SK-N-DZ (cell line): ENCODE measurements at regions not wholly inside any gene's neighbourhood (a gene's known extent, or its start where the extent isn't known, plus 50 kb on each side); places are given as distances from the start of the nearest gene placed in this dataset.
A peak's percentile ranks its signal among the peaks of the same experiment; 100 is the strongest.
"Not testable (repeated sequence)": the region's sequence is repeated elsewhere in the genome, so short reads cannot be mapped to it uniquely, and the experiment has no call there.

Experiments used
- DNase-seq: peaks from one replicate; pipeline ENCODE4 v3.0.0-alpha.2; 2015; ENCODE audit warnings: low spot score

DNA sequence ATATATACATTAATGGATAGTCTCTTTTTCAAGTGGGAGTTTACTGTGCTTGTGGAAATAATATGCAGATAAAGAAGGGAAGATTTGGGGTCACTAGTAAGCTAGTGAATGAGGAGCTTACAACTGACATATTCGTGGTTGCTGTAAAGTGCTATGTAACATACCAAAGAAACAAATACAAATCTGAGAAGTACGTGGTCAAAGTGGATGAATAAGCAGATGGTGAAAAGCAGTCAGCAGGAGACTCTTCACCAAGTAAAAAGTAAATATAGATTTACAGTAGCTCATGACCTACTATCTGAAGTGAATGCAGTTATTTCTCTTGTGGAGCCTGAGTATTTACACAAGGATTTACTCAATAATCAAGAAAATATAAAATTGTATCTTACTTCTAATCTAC is 136.6 kb upstream of the ELAC2 start:
- DNase-seq, result no peak

DNA sequence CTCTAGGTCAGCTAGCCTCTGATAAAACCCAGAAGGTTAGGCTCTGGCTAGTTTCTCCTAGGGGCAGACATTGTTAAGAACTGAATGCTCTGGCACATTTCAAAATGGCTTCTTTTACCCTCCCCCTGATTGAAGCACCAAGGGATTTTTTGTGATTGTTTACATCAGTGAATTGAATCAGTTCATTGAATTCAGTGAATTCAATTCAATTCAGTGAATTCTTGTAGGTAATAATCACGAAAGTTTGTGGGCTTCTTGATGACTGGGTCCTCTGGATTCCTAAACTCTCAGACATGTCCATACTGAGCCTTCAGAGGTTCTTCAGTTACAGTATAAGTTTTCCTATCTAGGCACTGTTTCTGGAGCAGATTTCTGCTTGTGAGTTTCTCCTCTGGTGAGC is 135.2 kb upstream of the ELAC2 start:
- DNase-seq, result no peak

DNA sequence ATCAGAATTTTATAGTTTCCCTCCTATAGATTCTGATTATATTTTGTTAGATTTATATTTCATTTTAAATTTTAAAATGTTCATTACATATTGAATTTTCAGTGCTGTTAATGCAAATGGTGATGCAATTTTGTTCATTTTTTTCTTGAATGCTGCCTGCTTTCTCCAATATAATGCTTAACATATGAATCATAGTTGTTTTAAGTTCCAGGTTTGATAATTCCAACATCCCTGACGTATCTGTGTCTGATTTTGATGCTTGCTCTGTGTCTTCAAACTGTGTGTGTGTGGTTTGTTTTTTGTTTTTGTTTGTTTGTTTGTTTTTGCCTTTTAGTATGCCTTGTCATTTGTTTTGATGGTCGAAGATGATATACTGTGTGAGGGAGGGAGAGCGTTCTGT is 134.7 kb upstream of the ELAC2 start:
- DNase-seq, result no peak

DNA sequence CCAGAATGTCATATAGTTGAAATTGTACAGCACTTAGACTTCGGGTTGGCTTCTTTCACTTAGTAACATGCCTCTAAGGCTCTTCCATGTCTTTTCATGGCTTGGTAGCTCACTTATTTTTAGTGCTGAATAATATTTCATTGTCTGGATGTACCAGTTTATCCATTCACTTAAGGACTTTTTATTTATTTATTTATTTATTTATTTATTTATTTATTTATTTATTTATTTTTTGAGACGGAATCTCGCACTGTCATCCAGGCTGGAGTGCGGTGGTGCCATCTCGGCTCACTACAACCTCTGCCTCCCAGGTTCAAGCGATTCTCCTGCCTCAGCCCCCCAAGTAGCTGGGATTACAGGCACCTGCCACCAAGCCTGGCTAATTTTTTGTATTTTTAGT is 132.9 kb upstream of the ELAC2 start:
- DNase-seq, result not testable (repeated sequence)

DNA sequence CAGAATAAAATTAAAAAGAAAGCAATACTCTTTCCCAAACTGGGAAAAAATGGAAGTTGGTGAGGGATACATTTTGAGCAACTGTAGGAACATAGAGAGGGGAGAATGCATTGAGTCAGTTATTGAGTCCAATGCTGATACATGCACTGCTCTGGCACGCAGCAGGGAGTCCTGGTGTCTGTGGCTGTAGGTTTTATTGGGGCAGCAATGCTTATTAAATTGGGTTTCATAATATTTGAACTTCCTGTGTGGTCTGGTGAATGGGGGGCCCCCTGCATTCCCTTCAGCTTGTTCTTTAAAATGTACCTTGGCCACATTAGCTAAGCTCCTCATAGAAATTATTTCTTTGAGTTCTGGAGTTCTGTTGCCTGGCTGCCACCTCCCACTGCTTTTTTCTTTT is 125.2 kb upstream of the ELAC2 start:
- no peak for DNase-seq

DNA sequence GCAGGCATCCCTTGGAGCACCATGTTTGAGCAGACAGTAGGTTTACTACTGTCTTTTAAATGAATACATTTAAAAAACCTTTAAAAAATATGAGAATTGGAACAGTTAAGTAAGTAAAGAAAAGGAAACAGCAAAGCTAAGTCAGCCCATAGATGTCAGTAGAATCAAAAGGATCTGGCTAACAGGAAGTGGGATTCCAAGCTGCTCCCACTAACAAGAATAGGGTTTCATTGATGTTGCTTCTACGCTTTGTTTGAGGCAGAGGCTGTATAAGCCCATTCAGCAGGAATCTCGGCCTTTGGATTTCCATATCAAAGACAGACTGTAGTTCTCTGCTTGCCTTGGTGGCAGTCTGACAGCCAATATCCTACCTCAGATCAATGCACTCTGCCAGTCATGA is 122.9 kb upstream of the ELAC2 start:
- no peak for DNase-seq

DNA sequence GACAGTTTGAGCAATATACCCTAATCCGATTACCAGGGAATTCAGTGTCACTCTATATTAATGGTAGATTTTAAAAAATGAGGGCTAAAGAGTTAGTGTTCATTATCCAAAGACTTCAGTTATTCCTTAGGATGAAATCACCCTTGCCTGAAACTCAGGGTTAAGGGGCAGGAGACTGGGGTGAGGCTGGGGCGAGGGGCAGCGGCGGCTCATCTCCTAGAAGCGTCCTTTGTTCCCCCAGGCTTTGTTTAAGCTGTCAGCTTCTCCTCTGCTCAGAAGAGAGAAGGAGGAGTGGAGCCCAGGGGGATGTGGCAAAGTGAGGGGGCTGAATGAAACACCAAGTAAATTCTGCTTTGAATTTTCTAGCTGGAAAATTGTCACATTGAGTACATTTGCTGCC is 117.7 kb upstream of the ELAC2 start:
- no peak for DNase-seq

DNA sequence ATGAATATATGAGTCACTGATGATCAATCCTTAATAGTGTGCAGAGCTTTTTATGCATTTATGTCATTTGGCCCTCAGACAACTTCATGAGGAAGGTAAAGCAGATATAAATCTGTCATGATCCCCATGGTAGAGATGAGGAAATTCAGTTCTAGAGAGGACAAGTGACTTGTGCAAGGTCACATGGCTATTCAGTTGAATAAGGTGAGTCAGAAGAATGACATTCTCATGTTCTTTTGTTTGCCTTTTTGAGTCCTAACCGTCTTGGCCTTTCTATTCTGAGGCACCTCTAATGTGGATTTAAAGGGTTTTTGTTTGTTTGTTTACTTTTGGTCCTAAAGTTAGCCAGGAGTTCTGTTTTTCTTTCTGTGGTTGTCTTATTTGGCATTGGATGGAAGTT is 116.2 kb upstream of the ELAC2 start:
- DNase-seq, result no peak

DNA sequence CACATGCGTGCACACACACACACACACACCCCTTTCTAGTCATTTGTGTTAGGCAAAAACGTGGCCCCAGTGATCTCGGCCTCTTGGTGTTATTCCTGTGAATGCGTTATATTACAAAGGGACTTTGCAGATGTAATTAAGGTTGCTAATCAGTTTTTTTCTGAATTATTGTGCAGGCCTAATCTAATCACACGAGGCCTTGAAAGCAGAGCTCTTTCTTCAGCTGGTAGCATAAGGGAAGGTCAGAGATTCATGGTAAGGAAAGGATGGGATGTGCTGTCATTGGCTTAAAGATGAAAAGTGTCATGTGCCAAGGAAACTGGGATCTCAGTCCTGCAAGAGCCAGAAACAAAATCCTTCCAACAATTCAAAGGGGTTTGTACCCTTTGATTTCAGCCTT is 113.4 kb upstream of the ELAC2 start:
- DNase-seq, result peak; percentile 91

DNA sequence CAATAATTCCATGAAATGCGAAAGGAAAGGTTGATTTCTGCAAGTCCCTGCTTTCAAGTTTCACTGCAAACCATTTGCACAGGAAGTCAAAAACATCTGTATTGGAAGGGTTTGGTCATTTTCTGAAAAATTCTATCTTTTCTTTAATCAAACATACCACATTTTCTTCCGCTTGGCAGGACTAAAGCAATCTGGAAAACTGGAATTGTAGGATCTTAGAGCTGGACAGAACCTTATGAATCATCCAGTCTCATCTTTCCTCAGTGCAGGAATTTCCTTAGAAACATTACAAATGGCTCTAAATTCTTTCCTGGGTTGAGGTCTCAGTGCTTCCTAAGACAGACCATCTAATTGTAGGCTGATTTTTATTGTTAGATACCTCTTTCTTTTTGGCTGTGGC is 111.5 kb upstream of the ELAC2 start:
- DNase-seq, result no peak

DNA sequence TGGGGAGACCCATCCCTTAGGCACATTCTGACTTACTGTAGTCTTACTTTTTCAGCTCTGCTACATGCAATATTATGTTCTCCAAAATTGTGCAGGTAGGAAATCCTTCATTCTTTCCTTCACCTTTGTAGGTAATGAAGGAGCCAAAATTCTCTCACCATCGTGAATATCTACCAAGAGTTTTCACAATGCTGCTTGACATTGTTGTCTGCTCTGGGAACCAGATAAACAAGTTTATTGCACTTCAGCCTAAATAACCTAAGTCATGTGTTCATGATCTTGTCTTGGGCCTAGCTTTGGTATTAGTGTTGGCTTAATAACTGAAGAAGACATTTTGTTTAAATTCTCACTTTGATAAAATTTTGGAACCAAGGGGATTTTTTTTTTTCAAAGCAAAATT is 110.8 kb upstream of the ELAC2 start:
- no peak for DNase-seq

DNA sequence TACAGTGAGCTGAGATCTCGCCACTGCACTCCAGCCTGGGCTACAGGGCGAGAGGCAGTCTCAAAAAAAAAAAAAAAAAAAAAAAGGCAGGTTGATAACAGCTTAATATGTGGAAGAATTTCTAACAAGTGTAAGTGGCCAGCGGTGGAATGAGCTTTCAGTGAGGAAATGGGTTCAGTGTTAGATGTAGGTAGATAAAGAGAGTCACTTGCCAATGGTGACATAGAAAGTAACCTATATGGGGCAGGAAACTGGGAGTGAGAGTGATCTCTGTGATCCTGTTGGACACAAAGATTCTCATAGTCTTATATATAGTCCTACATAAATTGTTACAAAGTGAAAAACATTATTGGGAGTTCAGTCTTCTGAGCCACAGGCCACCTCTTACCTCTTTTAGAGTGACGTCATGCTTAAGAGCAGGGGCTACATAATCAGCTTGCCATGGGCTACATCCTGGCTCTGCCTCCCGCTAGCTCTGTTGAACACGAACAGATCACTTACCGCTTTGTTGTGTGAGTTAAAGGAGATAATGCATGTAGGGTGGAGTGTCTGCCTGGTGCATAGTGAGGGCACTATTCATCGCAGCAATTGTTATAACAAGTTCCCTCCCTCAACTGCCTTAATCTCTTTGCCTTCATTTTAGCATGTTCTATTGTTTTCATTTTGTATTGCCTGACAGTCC is 110.2 kb upstream of the ELAC2 start:
- no peak for DNase-seq

DNA sequence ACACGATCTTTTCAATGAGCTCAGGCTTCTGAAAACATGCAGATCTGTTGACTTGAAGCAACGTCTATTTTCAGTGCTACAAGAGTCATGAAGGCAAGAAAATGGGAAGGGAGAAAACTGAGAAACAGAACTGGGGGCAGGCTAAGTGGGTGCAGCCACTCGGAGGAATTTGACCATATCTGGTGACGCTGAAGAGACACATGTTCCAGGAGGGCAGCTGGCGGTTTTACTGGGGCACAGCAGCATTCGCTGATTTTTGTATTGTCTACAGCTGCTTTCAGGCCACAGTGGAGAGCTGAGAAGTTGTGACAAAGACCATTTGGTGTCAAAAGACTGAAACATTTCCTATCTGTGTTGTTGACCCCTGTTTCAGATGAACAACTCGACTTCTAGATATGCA is 103.0 kb upstream of the ELAC2 start:
- DNase-seq, result no peak

DNA sequence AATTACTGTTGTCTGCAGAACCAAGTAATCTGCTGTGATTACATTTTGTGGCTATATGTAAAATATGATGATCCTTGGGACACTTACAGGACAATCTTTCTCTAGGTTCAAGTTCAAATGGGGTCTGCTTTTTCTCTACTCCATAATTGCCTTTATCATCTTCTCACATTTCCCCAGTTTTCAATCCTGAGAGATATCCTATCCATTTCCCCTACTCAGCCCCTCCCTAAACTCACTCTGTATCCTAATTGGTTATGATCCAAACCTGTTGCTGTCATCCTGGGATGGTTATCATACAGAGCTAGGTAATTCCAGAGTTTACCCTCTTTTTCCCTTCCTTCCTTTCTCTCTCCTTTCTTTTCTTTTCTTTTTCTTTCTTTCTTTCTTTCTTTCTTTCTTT is 100.5 kb upstream of the ELAC2 start:
- peak; percentile 92 for DNase-seq

DNA sequence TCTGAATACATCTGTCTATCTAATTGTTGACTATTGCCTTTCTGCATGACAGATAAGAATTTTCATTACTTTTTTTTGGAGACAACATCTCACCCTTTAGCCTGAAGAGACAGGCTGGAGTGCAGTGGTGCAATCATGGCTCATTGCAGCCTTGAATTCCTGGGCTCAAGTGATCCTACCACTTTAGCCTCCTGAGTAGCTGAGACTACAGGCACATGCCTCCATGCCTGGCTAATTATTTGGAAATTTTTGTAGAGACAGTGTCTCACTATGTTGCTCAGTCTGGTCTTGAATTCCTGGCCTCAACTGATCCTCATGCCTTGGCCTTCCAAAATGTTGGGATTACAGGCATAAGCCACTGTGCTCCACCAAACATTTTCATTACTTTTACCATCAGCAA is 99.8 kb upstream of the ELAC2 start:
- DNase-seq, result no peak

DNA sequence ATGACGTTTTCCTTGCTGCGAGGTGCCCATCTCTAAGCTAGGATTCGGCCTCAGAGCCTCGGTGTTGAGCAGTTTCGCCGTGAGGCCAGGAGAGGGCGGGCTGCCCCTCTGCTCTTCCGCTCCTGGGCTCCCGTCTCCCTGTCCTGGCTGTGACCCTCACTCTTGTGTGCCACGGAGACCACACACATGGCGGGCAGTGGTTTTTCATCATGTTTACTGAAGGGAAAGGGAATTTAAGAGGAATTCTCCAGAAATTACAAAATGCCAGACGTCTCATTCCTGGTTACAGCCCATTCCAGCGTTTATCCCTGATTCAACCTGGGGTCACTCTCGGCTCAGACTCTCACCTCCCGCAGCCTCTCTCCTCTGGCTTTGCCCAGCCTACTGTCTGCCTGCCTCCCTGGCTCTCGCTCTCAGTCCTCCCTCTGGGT is 96.8 kb upstream of the ELAC2 start:
- DNase-seq, result peak; percentile 80

DNA sequence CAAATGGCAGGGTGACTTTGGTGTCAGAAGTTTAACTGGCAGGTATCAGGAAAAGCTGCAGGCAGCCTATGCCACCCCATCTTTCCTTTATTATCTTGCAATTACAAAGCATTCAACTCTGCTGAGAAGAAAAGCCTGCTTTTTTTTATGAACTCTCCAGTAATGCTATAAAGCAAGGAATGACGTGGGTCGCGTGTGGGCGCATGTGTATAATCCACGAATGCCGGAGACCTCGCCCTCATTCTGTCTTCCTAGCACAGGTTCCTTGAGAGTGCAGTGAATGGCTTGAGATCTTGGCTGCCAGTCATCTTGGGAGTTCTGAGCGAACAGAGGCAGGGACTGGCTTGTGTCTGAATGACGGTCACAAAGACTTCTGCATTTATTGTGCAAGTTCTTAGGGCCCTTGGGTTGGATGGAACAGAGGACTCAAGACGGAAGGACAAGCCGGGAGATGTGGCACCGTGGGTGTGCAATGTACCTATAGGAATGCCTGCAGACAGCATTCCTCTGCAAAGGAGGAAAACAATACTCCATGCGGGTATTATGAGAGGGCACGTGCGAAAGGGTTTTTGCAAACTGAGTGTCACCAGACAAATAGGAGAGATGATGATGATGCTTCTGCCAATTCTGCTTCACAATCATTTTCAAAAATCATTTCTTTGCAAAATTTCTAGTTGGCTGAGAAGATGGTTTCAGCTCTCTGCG is 96.1 kb upstream of the ELAC2 start:
- peak; percentile 21 for DNase-seq

DNA sequence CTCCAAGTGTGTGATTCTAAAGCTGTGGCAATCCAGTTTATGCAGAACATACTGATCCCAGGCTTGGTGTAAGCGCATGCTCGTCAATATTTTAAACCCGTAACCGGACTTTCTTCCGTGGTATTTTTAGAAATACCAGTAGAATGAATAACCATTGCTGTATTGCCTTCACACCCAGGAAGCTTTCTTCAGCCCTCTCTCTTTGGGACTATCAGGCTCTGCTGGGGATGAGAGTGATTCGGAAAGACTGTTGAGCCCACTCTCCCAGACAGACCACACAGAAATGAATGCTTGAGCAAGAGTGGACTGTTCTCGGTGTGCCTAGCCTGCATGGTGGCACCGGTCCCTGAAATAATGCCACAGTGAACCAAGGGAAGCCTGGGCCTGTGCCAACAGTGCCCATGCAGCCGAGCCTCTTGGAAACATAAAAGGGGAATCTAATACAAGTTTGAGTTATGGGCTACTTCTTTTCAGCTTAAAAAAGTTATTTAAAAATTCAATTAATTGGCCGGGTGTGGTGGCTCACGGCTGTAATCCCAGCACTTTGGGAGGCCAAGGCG is 89.9 kb upstream of the ELAC2 start:
- no peak for DNase-seq

DNA sequence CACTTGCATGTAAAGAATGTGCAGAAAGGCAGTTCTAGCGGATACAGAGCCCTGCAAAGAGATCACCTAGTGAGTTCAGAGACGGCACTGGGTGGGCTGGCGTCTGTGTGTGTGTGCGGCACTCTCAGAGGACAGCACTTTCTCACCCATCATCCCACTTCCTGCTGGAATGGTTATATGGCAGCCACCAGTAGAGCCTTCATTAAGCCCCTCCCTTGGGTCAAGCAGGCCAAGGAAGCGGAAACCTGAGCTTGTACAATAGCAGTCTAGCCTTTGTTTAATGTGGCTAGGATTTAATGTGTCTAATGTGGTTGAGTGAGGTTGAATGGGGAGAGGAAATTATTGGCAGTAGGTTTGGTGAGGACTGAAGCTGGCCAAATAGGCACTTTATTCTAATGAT is 88.3 kb upstream of the ELAC2 start:
- DNase-seq, result no peak

DNA sequence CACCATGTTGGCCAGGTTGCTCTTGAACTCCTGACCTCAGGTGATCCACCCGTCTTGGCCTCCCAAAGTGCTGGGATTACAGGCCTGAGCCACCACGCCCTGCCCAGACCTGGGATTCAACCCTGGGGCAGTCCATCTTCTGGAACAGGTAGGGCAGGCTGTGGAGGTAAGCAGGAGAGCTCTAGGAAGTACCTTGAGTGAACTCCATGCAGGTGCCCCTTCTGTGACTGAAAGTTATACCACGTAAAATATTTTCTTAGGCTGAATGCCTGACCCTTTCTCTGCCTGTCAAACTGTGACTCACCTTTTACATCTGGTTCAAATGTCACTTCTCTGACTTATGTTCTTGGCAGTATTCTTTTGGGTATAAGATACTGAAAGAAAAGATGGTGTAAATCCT is 86.7 kb upstream of the ELAC2 start:
- DNase-seq, result no peak

DNA sequence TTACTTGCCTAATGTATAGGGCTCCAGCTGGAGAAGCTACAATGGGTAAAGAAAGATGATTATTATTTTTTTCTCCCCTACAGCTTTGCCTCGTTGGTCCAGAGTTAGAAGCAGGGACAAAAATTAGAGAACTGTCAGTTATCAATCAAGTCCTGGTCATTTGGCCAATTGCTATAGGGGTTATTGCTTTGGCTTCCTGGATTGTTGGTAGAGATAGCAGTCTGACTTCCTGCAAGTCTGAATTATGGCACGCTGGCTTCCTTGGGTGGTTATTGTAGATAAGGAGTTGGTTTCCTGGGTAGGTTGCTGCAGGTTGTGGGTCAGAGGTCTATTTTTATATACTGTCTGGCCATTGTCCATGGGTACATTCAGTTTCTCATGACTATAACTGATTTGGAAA is 84.7 kb upstream of the ELAC2 start:
- DNase-seq, result no peak

DNA sequence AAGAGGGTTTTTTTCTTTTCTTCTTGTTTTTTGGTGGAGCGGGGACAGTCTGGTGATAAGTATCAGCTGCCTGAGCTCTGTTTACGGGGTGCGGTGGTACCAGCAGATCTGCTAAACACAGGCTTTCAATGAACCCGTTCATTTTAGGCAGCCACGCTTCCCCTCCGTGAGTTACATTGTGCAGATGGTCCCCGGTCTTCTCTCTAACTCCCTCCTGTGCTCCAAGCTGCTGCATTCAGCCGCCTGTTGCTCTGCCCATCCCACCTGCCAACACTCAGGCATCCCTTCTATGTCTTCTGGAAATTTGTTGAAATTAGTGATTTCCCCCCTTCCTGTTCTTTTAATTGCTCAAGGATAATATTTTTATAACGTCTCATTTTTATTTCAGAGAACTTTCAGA is 82.1 kb upstream of the ELAC2 start:
- DNase-seq, result no peak

DNA sequence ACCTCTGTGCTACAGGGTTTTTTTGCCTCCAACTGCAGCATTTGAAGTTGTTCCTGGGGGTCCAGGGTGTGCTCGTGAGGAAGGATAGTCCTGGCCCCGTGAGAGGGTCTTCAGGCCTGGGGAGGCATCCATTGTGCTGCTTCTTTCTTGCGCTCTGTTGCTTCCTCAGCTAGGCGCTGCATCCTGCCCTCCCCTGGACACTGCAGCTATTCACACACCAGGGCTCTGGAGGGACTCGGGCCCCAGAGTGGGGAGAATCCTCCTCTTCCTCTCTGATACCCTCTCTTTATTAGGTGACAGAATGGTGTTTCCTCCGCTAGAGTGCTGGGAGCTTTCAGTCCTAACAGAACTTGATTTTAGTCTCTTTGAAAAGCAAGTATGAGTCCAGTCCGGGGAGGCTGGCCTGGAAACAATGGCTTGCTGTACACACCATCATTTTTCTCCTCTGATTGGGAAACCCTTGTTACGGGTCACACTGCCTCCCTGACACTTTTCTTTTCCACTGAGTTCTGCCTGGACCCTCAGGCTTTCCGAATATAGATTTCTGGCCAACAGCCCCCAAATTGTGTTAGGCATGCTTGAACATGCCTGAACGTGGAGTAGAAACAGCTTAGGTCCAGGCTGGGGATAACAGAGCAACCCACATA is 81.4 kb upstream of the ELAC2 start:
- no peak for DNase-seq
